KMS-11 (cell line): ENCODE measurements at regions not wholly inside any gene's neighbourhood (a gene's known extent, or its start where the extent isn't known, plus 50 kb on each side); places are given as distances from the start of the nearest gene placed in this dataset.

Source experiments
- H2AFZ ChIP-seq: fragments of 200-600 bp; sonication (generic); 2 replicates; pipeline ENCODE4 v1.6.1; 2016; ENCODE audit warnings: antibody characterized with exemption, mixed run types, low read depth
- H3K27ac ChIP-seq: fragments of 200-600 bp; sonication (generic); 2 replicates; pipeline ENCODE4 v1.6.1; 2016; ENCODE audit warnings: mild to moderate bottlenecking, mixed run types
- H3K27me3 ChIP-seq: fragments of 200-600 bp; sonication (generic); 2 replicates; pipeline ENCODE4 v1.6.1; 2017; ENCODE audit warnings: mild to moderate bottlenecking, low read depth, mixed run types, moderate library complexity; ENCODE audit not compliant: insufficient read depth
- H3K36me3 ChIP-seq: fragments of 200-600 bp; sonication (generic); 2 replicates; pipeline ENCODE4 v1.6.1; 2017; ENCODE audit warnings: mild to moderate bottlenecking, mixed run types; ENCODE audit not compliant: insufficient read depth
- H3K4me1 ChIP-seq: fragments of 200-600 bp; sonication (generic); 2 replicates; pipeline ENCODE4 v1.6.1; 2016; ENCODE audit warnings: mild to moderate bottlenecking, low read depth, mixed run types; ENCODE audit not compliant: poor library complexity, severe bottlenecking
- H3K4me2 ChIP-seq: fragments of 200-600 bp; sonication (generic); 2 replicates; pipeline ENCODE4 v1.7.0; 2016; ENCODE audit warnings: mild to moderate bottlenecking, mixed run types
- H3K4me3 ChIP-seq: fragments of 200-600 bp; sonication (generic); IDR thresholded peaks from 2 replicates; pipeline ENCODE4 v1.6.1; 2017; ENCODE audit warnings: low read depth, low read length, mixed read lengths; ENCODE audit not compliant: insufficient read depth
- H3K79me2 ChIP-seq: fragments of 200-600 bp; sonication (generic); 2 replicates; pipeline ENCODE4 v1.6.1; 2016; ENCODE audit warnings: low read depth, mixed run types; ENCODE audit not compliant: insufficient read depth
- H3K9ac ChIP-seq: fragments of 200-600 bp; sonication (generic); 2 replicates; pipeline ENCODE4 v1.6.1; 2016; ENCODE audit warnings: mild to moderate bottlenecking, mixed run types
- H4K20me1 ChIP-seq: fragments of 200-600 bp; sonication (generic); 2 replicates; pipeline ENCODE4 v1.6.1; 2016; ENCODE audit warnings: mild to moderate bottlenecking, mixed run types; ENCODE audit not compliant: insufficient read depth
- CTCF ChIP-seq: fragments of 200-600 bp; sonication (generic); conservative IDR thresholded peaks from 2 replicates; pipeline ENCODE4 v1.6.1; 2017; ENCODE audit warnings: low read depth, mild to moderate bottlenecking, antibody characterized with exemption, low read length, moderate library complexity, mixed read lengths

- no peak overlapping the region for H3K4me2 ChIP-seq
- H4K20me1 ChIP-seq: no peaks in the 10 kb centered on the region
- no peaks in the 10 kb centered on the region for H3K36me3 ChIP-seq
- no peak overlapping the region for H3K27ac ChIP-seq
- no peak overlapping the region for H3K9ac ChIP-seq
- H3K27me3 ChIP-seq: no peaks in the 10 kb centered on the region
- H3K4me1 ChIP-seq: peaks cover 14% of the 10 kb centered on the region
- TF ChIP-seq CTCF: no peak
- no peak overlapping the region for H3K4me3 ChIP-seq
- H2AFZ ChIP-seq: no peak overlapping the region
- no peaks in the 10 kb centered on the region for H3K79me2 ChIP-seq
These were observed 85.9 kb upstream of the HELT start for GRCh38 chr4:184932343-184932742.

- no peaks in the 10 kb centered on the region for H3K79me2 ChIP-seq
- no peaks in the 10 kb centered on the region for H3K36me3 ChIP-seq
- no peaks in the 10 kb centered on the region for H3K27me3 ChIP-seq
- H3K4me1 ChIP-seq: peaks cover 14% of the 10 kb centered on the region
- TF ChIP-seq CTCF: no peak
- H4K20me1 ChIP-seq: no peaks in the 10 kb centered on the region
- H3K27ac ChIP-seq: no peak overlapping the region
- no peak overlapping the region for H3K4me3 ChIP-seq
- H3K9ac ChIP-seq: no peak overlapping the region
- no peak overlapping the region for H3K4me2 ChIP-seq
- H2AFZ ChIP-seq: no peak overlapping the region
These were observed 85.0 kb upstream of the HELT start for GRCh38 chr4:184933311-184933710.

- Histone ChIP-seq H3K36me3 (no peaks in the 10 kb centered on the region), H3K4me1 (peaks cover 14% of the 10 kb centered on the region), H3K4me3 (no peak overlapping the region), H3K9ac (no peak overlapping the region), H3K27ac (no peak overlapping the region), H3K4me2 (no peak overlapping the region), H3K27me3 (no peaks in the 10 kb centered on the region), H3K79me2 (no peaks in the 10 kb centered on the region), H2AFZ (no peak overlapping the region), H4K20me1 (no peaks in the 10 kb centered on the region)
- TF ChIP-seq CTCF: no peak
These were observed 84.1 kb upstream of the HELT start for GRCh38 chr4:184934184-184934583.

GRCh38 chr4:184934961-184935360 lies 83.3 kb upstream of the HELT start:
- Histone ChIP-seq H3K27me3 (no peaks in the 10 kb centered on the region), H3K9ac (no peak overlapping the region), H3K4me1 (peaks cover 14% of the 10 kb centered on the region), H4K20me1 (no peaks in the 10 kb centered on the region), H3K36me3 (no peaks in the 10 kb centered on the region), H2AFZ (no peak overlapping the region), H3K79me2 (no peaks in the 10 kb centered on the region), H3K4me2 (no peak overlapping the region), H3K27ac (no peak overlapping the region), H3K4me3 (no peak overlapping the region)
- no peak for TF ChIP-seq CTCF

- no peak overlapping the region for H3K27ac ChIP-seq
- H3K79me2 ChIP-seq: no peaks in the 10 kb centered on the region
- no peaks in the 10 kb centered on the region for H3K27me3 ChIP-seq
- no peak overlapping the region for H2AFZ ChIP-seq
- TF ChIP-seq CTCF: no peak
- no peaks in the 10 kb centered on the region for H4K20me1 ChIP-seq
- H3K4me3 ChIP-seq: no peak overlapping the region
- no peak overlapping the region for H3K4me2 ChIP-seq
- no peak overlapping the region for H3K9ac ChIP-seq
- H3K4me1 ChIP-seq: peaks cover 14% of the 10 kb centered on the region
- H3K36me3 ChIP-seq: no peaks in the 10 kb centered on the region
These were observed 82.2 kb upstream of the HELT start for GRCh38 chr4:184936071-184936470.
